Right atrium auricular region (tissue), 2 donors: ENCODE measurements at regions not wholly inside any gene's neighbourhood (a gene's known extent, or its start where the extent isn't known, plus 50 kb on each side); places are given as distances from the start of the nearest gene placed in this dataset.

Source experiments
- DNase-seq: peaks from one replicate; pipeline ENCODE4 v3.0.0-alpha.2; 2019; ENCODE audit warnings: low spot score
- H3K27ac ChIP-seq, 2 donors: fragments of 200-600 bp; sonication (generic); 1 replicate in 1 of 2; 2 replicates in 1 of 2; pipeline ENCODE4 v1.5.1; 2016 to 2019
- H3K27me3 ChIP-seq, 2 donors: fragments of 200-600 bp; sonication (generic); one replicate each; pipeline versions ENCODE4 v1.5.1 to v1.6.0; 2017 to 2019
- H3K36me3 ChIP-seq: fragments of 200-600 bp; sonication (generic); one replicate; pipeline ENCODE4 v1.5.1; 2016
- H3K4me1 ChIP-seq, 2 donors: fragments of 200-600 bp; sonication (generic); one replicate each; pipeline versions ENCODE4 v1.5.1 to v1.6.0; 2017 to 2019
- H3K4me3 ChIP-seq, 2 donors: fragments of 200-600 bp; sonication (generic); 1 replicate in 1 of 2; 2 replicates in 1 of 2; pipeline ENCODE4 v1.5.1; 2017 to 2019; ENCODE audit warnings: mild to moderate bottlenecking in 1 of 2, moderate library complexity in 1 of 2
- H3K9me3 ChIP-seq, 2 donors: fragments of 200-600 bp; sonication (generic); one replicate each; pipeline ENCODE4 v1.5.1; 2019
- TF ChIP-seq, protein P1 (sequence below), 2 donors: fragments of 200-600 bp; sonication (generic); IDR thresholded peaks; one replicate each; pipeline ENCODE4 v1.5.1; 2019; ENCODE audit warnings: antibody characterized with exemption in 2 of 2

DNA sequence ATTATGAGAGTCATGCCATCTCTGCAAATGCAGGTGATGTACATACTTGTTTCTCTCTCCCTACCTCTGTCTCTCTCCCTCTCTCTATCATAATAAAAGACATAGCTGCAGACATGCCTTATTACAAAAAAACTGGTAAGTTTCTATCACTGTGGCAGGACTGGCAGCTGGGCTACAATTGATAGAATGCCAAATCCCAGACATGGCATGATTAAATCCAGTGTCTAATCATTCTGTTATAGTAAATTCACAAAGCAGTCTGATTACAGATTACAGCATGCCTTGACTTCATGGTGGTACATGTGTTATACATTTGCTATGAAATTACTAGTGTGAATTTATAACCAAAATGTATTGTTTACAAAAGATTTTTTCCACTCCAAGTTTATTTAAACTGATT is 854.7 kb downstream of the TMTC2 start:
- Histone ChIP-seq H3K27ac (no peak overlapping the region), H3K9me3 (no peaks in the 10 kb centered on the region), H3K36me3 (no peaks in the 10 kb centered on the region), H3K4me3 (no peak overlapping the region), H3K27me3 (no peaks in the 10 kb centered on the region), H3K4me1 (no peaks in the 10 kb centered on the region)
- TF ChIP-seq, protein P1, sequence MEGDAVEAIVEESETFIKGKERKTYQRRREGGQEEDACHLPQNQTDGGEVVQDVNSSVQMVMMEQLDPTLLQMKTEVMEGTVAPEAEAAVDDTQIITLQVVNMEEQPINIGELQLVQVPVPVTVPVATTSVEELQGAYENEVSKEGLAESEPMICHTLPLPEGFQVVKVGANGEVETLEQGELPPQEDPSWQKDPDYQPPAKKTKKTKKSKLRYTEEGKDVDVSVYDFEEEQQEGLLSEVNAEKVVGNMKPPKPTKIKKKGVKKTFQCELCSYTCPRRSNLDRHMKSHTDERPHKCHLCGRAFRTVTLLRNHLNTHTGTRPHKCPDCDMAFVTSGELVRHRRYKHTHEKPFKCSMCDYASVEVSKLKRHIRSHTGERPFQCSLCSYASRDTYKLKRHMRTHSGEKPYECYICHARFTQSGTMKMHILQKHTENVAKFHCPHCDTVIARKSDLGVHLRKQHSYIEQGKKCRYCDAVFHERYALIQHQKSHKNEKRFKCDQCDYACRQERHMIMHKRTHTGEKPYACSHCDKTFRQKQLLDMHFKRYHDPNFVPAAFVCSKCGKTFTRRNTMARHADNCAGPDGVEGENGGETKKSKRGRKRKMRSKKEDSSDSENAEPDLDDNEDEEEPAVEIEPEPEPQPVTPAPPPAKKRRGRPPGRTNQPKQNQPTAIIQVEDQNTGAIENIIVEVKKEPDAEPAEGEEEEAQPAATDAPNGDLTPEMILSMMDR (IDR thresholded peaks at IDR 0.05) = no peak
- DNase-seq = no peak

GRCh38 chr12:83538361-83538965 is 851.8 kb downstream of the TMTC2 start:
- no peak for DNase-seq
- H3K27me3 ChIP-seq = no peaks in the 10 kb centered on the region
- no peak overlapping the region for H3K4me3 ChIP-seq
- H3K9me3 ChIP-seq = no peaks in the 10 kb centered on the region
- no peak overlapping the region for H3K27ac ChIP-seq
- H3K36me3 ChIP-seq = no peaks in the 10 kb centered on the region
- TF ChIP-seq, protein P1 (IDR thresholded peaks at IDR 0.05) = no peak
- H3K4me1 ChIP-seq = no peaks in the 10 kb centered on the region

DNA sequence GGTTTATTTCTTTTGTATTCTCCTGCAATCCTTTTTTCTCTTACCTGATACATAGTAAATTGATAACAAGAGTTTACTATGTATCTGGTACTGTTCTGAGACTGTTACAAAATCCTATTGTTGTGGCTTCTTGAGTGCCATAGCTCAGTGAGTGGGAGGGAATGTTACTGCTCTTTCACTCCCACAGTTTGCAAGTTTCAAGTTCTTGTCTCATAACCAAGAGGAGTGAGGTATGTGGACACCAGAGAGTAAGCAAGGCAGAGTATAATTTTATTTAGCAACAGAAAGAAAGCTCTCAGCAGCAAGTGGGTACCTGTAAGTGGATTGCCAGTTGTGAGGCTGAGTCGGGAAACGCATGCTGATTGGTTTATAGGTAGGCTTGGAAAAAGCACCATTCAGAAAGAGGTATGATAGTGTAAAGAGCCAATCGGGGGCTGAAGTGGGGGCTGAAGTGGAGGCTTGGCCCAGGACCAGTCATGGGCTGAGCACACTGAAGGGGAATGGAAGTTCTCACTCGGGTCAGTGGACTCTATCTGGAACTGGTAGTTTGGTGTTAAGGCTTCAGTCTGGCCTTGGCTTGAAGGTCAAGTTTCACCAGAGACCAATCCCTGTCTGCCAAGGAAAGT is 850.8 kb downstream of the TMTC2 start:
- no peak for DNase-seq
- TF ChIP-seq, protein P1 (IDR thresholded peaks at IDR 0.05) = no peak
- no peak overlapping the region for H3K27ac ChIP-seq
- no peaks in the 10 kb centered on the region for H3K27me3 ChIP-seq
- no peak overlapping the region for H3K4me3 ChIP-seq
- no peaks in the 10 kb centered on the region for H3K36me3 ChIP-seq
- no peaks in the 10 kb centered on the region for H3K9me3 ChIP-seq
- no peaks in the 10 kb centered on the region for H3K4me1 ChIP-seq

DNA sequence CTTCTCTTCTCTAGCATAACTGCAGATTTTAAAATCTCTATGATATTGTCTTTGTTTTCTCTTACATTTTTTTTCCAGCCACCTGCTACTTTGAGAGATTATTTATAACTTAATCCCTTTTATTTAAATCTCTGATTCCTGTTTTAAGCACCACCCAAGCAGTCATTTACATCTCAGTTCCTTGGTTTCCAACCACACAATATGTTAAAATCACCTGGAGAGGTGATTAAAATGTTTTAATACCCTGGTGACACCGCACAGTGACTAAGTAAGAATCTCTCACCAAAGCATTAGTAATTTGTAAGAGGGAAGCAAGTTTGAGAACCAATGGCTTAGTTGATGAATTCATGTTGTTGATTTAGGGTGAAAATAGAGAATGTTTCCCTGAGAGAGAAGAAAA is 849.8 kb downstream of the TMTC2 start:
- no peak overlapping the region for H3K27ac ChIP-seq
- H3K4me3 ChIP-seq = no peak overlapping the region
- H3K36me3 ChIP-seq = no peaks in the 10 kb centered on the region
- no peaks in the 10 kb centered on the region for H3K27me3 ChIP-seq
- H3K9me3 ChIP-seq = no peaks in the 10 kb centered on the region
- no peaks in the 10 kb centered on the region for H3K4me1 ChIP-seq
- TF ChIP-seq, protein P1 (IDR thresholded peaks at IDR 0.05) = no peak
- DNase-seq = no peak

- Histone ChIP-seq H3K27me3 (no peaks in the 10 kb centered on the region), H3K27ac (no peak overlapping the region), H3K4me1 (no peaks in the 10 kb centered on the region), H3K4me3 (no peak overlapping the region), H3K9me3 (no peaks in the 10 kb centered on the region), H3K36me3 (no peaks in the 10 kb centered on the region)
- DNase-seq = no peak
- TF ChIP-seq, protein P1 (IDR thresholded peaks at IDR 0.05) = no peak
These were observed 841.9 kb downstream of the TMTC2 start for GRCh38 chr12:83528571-83528970.

DNA sequence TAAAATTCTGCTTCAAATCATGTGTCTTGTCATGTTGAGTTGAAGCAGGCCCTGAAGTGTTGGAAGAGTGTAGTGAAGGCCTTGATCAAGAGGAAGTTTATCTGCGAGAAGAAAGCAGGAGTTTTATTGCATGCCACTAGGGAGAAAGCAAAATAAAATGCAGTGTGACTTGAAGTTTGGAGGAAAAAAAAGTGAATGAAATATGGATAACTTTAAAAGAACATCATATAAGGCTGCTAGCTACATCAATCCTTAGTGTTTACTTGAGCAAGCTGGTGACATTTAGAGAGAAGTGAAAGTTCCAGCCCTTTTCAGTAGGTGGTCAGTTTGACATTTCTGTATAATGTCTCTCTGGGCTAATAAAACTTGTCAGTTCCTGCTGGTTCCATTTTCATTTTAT is 841.1 kb downstream of the TMTC2 start:
- H3K4me1 ChIP-seq = no peaks in the 10 kb centered on the region
- no peak overlapping the region for H3K27ac ChIP-seq
- no peaks in the 10 kb centered on the region for H3K27me3 ChIP-seq
- no peak overlapping the region for H3K4me3 ChIP-seq
- H3K36me3 ChIP-seq = no peaks in the 10 kb centered on the region
- DNase-seq = no peak
- no peaks in the 10 kb centered on the region for H3K9me3 ChIP-seq
- TF ChIP-seq, protein P1 (IDR thresholded peaks at IDR 0.05) = no peak
